H9 (cell line): ENCODE measurements at regions not wholly inside any gene's neighbourhood (a gene's known extent, or its start where the extent isn't known, plus 50 kb on each side); places are given as distances from the start of the nearest gene placed in this dataset.

ENCODE experiments used
- DNase-seq: peaks from one replicate; pipeline ENCODE4 v3.0.0-alpha.2; 2017
- H2AFZ ChIP-seq: one replicate; pipeline ENCODE4 v1.6.1; 2013; ENCODE audit warnings: mild to moderate bottlenecking, low read length, control low read depth, moderate library complexity
- H2AK5ac ChIP-seq: 2 replicates; pipeline ENCODE4 v1.6.1; 2013; ENCODE audit warnings: low read length, control low read depth, mixed read lengths; ENCODE audit not compliant: insufficient read length
- H2BK120ac ChIP-seq: one replicate; pipeline ENCODE4 v1.6.1; 2013; ENCODE audit warnings: low read depth, mild to moderate bottlenecking, low read length, control low read depth, inconsistent platforms; ENCODE audit not compliant: poor library complexity, severe bottlenecking
- H2BK12ac ChIP-seq: 2 replicates; pipeline ENCODE4 v1.6.1; 2013; ENCODE audit warnings: low read length, control low read depth, mixed read lengths, low read depth; ENCODE audit not compliant: insufficient read length
- H2BK15ac ChIP-seq: 2 replicates; pipeline ENCODE4 v1.6.1; 2013; ENCODE audit warnings: low read depth, low read length, control low read depth
- H2BK20ac ChIP-seq: one replicate; pipeline ENCODE4 v1.6.1; 2013; ENCODE audit warnings: low read depth, mild to moderate bottlenecking, low read length, control low read depth, inconsistent platforms; ENCODE audit not compliant: poor library complexity, severe bottlenecking
- H2BK5ac ChIP-seq: 2 replicates; pipeline ENCODE4 v1.6.1; 2013; ENCODE audit warnings: low read length, control low read depth, mixed read lengths; ENCODE audit not compliant: insufficient read length
- H3K14ac ChIP-seq: 2 replicates; pipeline ENCODE4 v1.6.1; 2013; ENCODE audit warnings: low read length, control low read depth; ENCODE audit not compliant: insufficient read depth
- H3K18ac ChIP-seq: 2 replicates; pipeline ENCODE4 v1.6.1; 2013; ENCODE audit warnings: low read depth, mild to moderate bottlenecking, mixed read lengths, low read length, control low read depth; ENCODE audit not compliant: insufficient read length
- H3K23ac ChIP-seq: 2 replicates; pipeline ENCODE4 v1.6.1; 2013; ENCODE audit warnings: low read length, control low read depth, mixed read lengths, low read depth; ENCODE audit not compliant: insufficient read length
- H3K23me2 ChIP-seq: 2 replicates; pipeline ENCODE4 v1.6.1; 2013; ENCODE audit warnings: low read depth, mild to moderate bottlenecking, mixed read lengths, low read length, control low read depth; ENCODE audit not compliant: insufficient read length, poor library complexity, severe bottlenecking
- H3K27ac ChIP-seq: 2 replicates; pipeline ENCODE4 v1.5.1; 2013; ENCODE audit warnings: low read length, control low read depth, mixed read lengths, low read depth; ENCODE audit not compliant: insufficient read length
- H3K27me3 ChIP-seq: 2 replicates; pipeline ENCODE4 v1.6.1; 2013; ENCODE audit warnings: low read length, control low read depth, inconsistent platforms; ENCODE audit not compliant: insufficient read depth
- H3K4ac ChIP-seq: 2 replicates; pipeline ENCODE4 v1.6.1; 2013; ENCODE audit warnings: low read depth, mild to moderate bottlenecking, control low read depth, inconsistent platforms, low read length, moderate library complexity
- H3K4me1 ChIP-seq: 2 replicates; pipeline ENCODE4 v1.6.1; 2013; ENCODE audit warnings: low read length, control low read depth, inconsistent platforms; ENCODE audit not compliant: insufficient read depth
- H3K4me2 ChIP-seq: 2 replicates; pipeline ENCODE4 v1.6.1; 2013; ENCODE audit warnings: low read length, control low read depth, mixed read lengths; ENCODE audit not compliant: insufficient read length, insufficient read depth
- H3K56ac ChIP-seq: 2 replicates; pipeline ENCODE4 v1.6.1; 2013; ENCODE audit warnings: low read depth, mild to moderate bottlenecking, mixed read lengths, low read length, control low read depth; ENCODE audit not compliant: insufficient read length
- H3K79me1 ChIP-seq: 2 replicates; pipeline ENCODE4 v1.6.1; 2013; ENCODE audit warnings: low read depth, mild to moderate bottlenecking, moderate library complexity, low read length, control low read depth, inconsistent platforms; ENCODE audit not compliant: insufficient read depth, poor library complexity, severe bottlenecking
- H3K79me2 ChIP-seq: 2 replicates; pipeline ENCODE4 v1.6.1; 2013; ENCODE audit warnings: low read length, control low read depth, inconsistent platforms; ENCODE audit not compliant: insufficient read depth
- H3K9ac ChIP-seq: 2 replicates; pipeline ENCODE4 v1.6.1; 2013; ENCODE audit warnings: low read length, control low read depth, mixed read lengths; ENCODE audit not compliant: insufficient read length; ENCODE audit errors: extremely low read depth
- H3K9me3 ChIP-seq: one replicate; pipeline ENCODE4 v1.6.1; 2013; ENCODE audit warnings: low read depth, low read length, inconsistent platforms; ENCODE audit not compliant: control insufficient read depth
- H3T11ph ChIP-seq: one replicate; pipeline ENCODE4 v1.6.1; 2013; ENCODE audit warnings: mild to moderate bottlenecking, low read length, control low read depth, inconsistent platforms
- H4K20me1 ChIP-seq: one replicate; pipeline ENCODE4 v1.6.1; 2013; ENCODE audit not compliant: control insufficient read depth, insufficient read length, insufficient read depth
- H4K5ac ChIP-seq: 2 replicates; pipeline ENCODE4 v1.6.1; 2013; ENCODE audit warnings: low read depth, mild to moderate bottlenecking, mixed read lengths, low read length, control low read depth; ENCODE audit not compliant: insufficient read length
- H4K8ac ChIP-seq: replicated peaks from 2 replicates; pipeline ENCODE4 v1.6.1; 2013; ENCODE audit warnings: low read length, control low read depth, mixed read lengths, low read depth; ENCODE audit not compliant: insufficient read length
- H4K91ac ChIP-seq: 2 replicates; pipeline ENCODE4 v1.6.1; 2013; ENCODE audit warnings: low read depth, mild to moderate bottlenecking, moderate library complexity, mixed read lengths, low read length, control low read depth; ENCODE audit not compliant: insufficient read length
- H3K27ac Mint-ChIP-seq, 3 experiments: 2 replicates in 2 of 3; 3 replicates in 1 of 3; pipeline ENCODE4 v1.8.0; 2020 to 2021; ENCODE audit warnings: mixed read lengths in 3 of 3, mild to moderate bottlenecking in 1 of 3, moderate library complexity in 1 of 3
- H3K27me3 Mint-ChIP-seq: 2 replicates; pipeline ENCODE4 v1.8.0; 2021; ENCODE audit warnings: low read depth, mild to moderate bottlenecking, moderate library complexity, mixed read lengths
- H3K36me3 Mint-ChIP-seq, 3 experiments: 2 replicates in 2 of 3; 3 replicates in 1 of 3; pipeline ENCODE4 v1.8.0; 2020 to 2021; ENCODE audit warnings: low read depth in 3 of 3, mixed read lengths in 3 of 3; ENCODE audit not compliant: insufficient read depth in 1 of 3
- H3K4me1 Mint-ChIP-seq, 2 experiments: 2 replicates each; pipeline ENCODE4 v1.8.0; 2020; ENCODE audit warnings: mixed read lengths in 2 of 2
- H3K4me3 Mint-ChIP-seq, 2 experiments: 2 replicates in 1 of 2; 3 replicates in 1 of 2; pipeline ENCODE4 v1.8.0; 2020 to 2021; ENCODE audit warnings: mild to moderate bottlenecking in 2 of 2, mixed read lengths in 2 of 2, moderate library complexity in 1 of 2
- H3K9me3 Mint-ChIP-seq, 2 experiments: 2 replicates in 1 of 2; 3 replicates in 1 of 2; pipeline ENCODE4 v1.8.0; 2020; ENCODE audit warnings: mild to moderate bottlenecking in 2 of 2, mixed read lengths in 2 of 2, moderate library complexity in 1 of 2
- WGBS: extraction: QIAGEN DNeasy Blood & Tissue Kit; methylation state at CpG from one replicate; pipeline ENCODE4 v1.1.7; 2013; ENCODE audit warnings: missing lambda C conversion rate, low lambda C conversion rate, mixed read lengths; ENCODE audit not compliant: insufficient read length; ENCODE audit errors: extremely low coverage; 5-methylcytosine and 5-hydroxymethylcytosine counted together
- TF ChIP-seq, protein P1 (sequence below): fragments of 200-600 bp; sonication (generic); conservative IDR thresholded peaks from 3 replicates; pipeline ENCODE4 v1.8.0; 2021; ENCODE audit warnings: antibody characterized with exemption, mild to moderate bottlenecking

DNA sequence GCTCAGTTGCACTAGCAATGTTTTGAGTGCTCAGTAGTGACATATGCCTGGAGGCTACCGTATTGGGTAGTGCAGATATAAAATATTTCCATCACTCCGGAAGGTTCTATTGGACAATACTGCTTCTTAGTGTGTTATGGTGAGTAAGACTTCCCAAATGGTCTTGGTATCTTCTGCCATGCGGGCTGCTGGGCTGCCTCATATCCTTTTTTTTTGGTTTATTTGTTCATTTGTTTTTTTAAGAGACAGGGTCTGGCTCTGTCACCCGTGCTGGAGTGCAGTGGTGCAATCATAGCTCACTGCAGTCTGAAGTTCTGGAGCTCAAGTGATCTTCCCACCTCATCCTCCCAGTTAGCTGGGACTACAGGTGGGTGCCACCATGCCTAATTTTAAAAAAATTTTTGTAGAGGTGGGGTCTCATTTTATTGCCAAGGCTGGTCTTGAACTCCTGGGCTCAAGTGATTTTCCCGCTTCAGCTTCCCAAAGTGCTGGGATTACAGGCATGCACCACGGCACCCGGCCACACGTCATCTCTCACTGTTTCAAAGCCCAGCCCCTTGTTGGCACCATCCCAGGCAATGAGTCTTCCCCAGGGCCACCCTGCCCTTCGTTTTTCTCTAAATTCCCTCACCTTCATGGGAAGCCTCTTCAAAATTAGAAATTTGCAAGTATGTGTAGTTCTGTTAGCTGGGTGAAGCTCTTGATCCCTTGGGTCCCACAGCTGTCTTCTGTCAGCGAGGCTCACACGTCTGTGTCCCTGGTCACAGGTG is 111.0 kb upstream of the KLF14 start:
- no peak overlapping the region for H3K27ac ChIP-seq
- no peak overlapping the region for H3K9ac ChIP-seq
- H4K5ac ChIP-seq: no peak overlapping the region
- TF ChIP-seq, protein P1, sequence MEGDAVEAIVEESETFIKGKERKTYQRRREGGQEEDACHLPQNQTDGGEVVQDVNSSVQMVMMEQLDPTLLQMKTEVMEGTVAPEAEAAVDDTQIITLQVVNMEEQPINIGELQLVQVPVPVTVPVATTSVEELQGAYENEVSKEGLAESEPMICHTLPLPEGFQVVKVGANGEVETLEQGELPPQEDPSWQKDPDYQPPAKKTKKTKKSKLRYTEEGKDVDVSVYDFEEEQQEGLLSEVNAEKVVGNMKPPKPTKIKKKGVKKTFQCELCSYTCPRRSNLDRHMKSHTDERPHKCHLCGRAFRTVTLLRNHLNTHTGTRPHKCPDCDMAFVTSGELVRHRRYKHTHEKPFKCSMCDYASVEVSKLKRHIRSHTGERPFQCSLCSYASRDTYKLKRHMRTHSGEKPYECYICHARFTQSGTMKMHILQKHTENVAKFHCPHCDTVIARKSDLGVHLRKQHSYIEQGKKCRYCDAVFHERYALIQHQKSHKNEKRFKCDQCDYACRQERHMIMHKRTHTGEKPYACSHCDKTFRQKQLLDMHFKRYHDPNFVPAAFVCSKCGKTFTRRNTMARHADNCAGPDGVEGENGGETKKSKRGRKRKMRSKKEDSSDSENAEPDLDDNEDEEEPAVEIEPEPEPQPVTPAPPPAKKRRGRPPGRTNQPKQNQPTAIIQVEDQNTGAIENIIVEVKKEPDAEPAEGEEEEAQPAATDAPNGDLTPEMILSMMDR: no peak
- H3K14ac ChIP-seq: no peak overlapping the region
- H3K79me2 ChIP-seq: no peaks in the 10 kb centered on the region
- H3K4me1 ChIP-seq: no peaks in the 10 kb centered on the region
- H3K4me2 ChIP-seq: no peak overlapping the region
- H2BK120ac ChIP-seq: no peak overlapping the region
- no peak overlapping the region for H3T11ph ChIP-seq
- Mint-ChIP-seq H3K27me3 (peaks cover 5% of the 10 kb centered on the region), H3K4me3 (no peak overlapping the region), H3K9me3 (no peaks in the 10 kb centered on the region), H3K4me1 (no peaks in the 10 kb centered on the region), H3K27ac (no peak overlapping the region; a peak in 1 of 7 replicates), H3K36me3 (no peaks in the 10 kb centered on the region)
- no peaks in the 10 kb centered on the region for H3K27me3 ChIP-seq
- H3K79me1 ChIP-seq: no peaks in the 10 kb centered on the region
- H4K8ac ChIP-seq: no peak overlapping the region
- H3K18ac ChIP-seq: no peak overlapping the region
- no CpG with 5 or more reads among the region's 11 CpGs for whole genome bisulfite sequencing
- H2AK5ac ChIP-seq: no peak overlapping the region
- no peak overlapping the region for H2BK20ac ChIP-seq
- H2BK15ac ChIP-seq: no peak overlapping the region
- H3K23me2 ChIP-seq: no peaks in the 10 kb centered on the region
- no peak for DNase-seq
- H2BK5ac ChIP-seq: no peak overlapping the region
- no peak overlapping the region for H2AFZ ChIP-seq
- H4K20me1 ChIP-seq: no peaks in the 10 kb centered on the region
- no peaks in the 10 kb centered on the region for H3K9me3 ChIP-seq
- no peak overlapping the region for H3K56ac ChIP-seq
- no peak overlapping the region for H3K4ac ChIP-seq
- H2BK12ac ChIP-seq: no peak overlapping the region
- no peak overlapping the region for H4K91ac ChIP-seq
- no peak overlapping the region for H3K23ac ChIP-seq
